ENCODE measurements at regions not wholly inside any gene's neighbourhood (a gene's known extent, or its start where the extent isn't known, plus 50 kb on each side); places are given as distances from the start of the nearest gene placed in this dataset.
A peak's percentile ranks its signal among the peaks of the same experiment; 100 is the strongest.
"Not testable (repeated sequence)": the region's sequence is repeated elsewhere in the genome, so short reads cannot be mapped to it uniquely, and the experiment has no call there.

GRCh38 chr5:44048276-44048984, 340.8 kb downstream of the FGF10 start:
- no peak for DNase-seq (ENCODE audit: low spot score)

GRCh38 chr5:44046619-44047364, 342.4 kb downstream of the FGF10 start:
- no peak for DNase-seq (ENCODE audit: low spot score)

- not testable (repeated sequence) for DNase-seq (ENCODE audit: low spot score)
Measured at GRCh38 chr5:44044549-44044948, 344.7 kb downstream of the FGF10 start.

- DNase-seq (ENCODE audit: low spot score): no peak
Measured at GRCh38 chr5:44028226-44028625, 361.0 kb downstream of the FGF10 start.

GRCh38 chr5:44022622-44023021, 366.6 kb downstream of the FGF10 start:
- no peak for DNase-seq (ENCODE audit: low spot score)

GRCh38 chr5:44011518-44011917, 377.7 kb downstream of the FGF10 start:
- no peak for DNase-seq (ENCODE audit: low spot score)

GRCh38 chr5:44002381-44002901, 386.8 kb downstream of the FGF10 start:
- no peak for DNase-seq (ENCODE audit: low spot score)

GRCh38 chr5:44001675-44002380, 387.4 kb downstream of the FGF10 start:
- no peak for DNase-seq (ENCODE audit: low spot score)

GRCh38 chr5:44001236-44001635, 388.0 kb downstream of the FGF10 start:
- no peak for DNase-seq (ENCODE audit: low spot score)

GRCh38 chr5:43997647-43998272, 391.5 kb downstream of the FGF10 start:
- DNase-seq (ENCODE audit: low spot score): no peak

GRCh38 chr5:43996221-43996620, 393.0 kb downstream of the FGF10 start:
- DNase-seq (ENCODE audit: low spot score): no peak

GRCh38 chr5:43994352-43994708, 391.4 kb downstream of the NNT start:
- DNase-seq (ENCODE audit: low spot score): no peak

- no peak for DNase-seq (ENCODE audit: low spot score)
Measured at GRCh38 chr5:43993634-43994351, 390.8 kb downstream of the NNT start.

GRCh38 chr5:43985411-43985810, 382.4 kb downstream of the NNT start:
- no peak for DNase-seq (ENCODE audit: low spot score)

- no peak for DNase-seq (ENCODE audit: low spot score)
Measured at GRCh38 chr5:43981556-43981955, 378.6 kb downstream of the NNT start.

GRCh38 chr5:43973908-43974307, 370.9 kb downstream of the NNT start:
- DNase-seq (ENCODE audit: low spot score): no peak

- DNase-seq (ENCODE audit: low spot score): no peak
Measured at GRCh38 chr5:43973318-43973717, 370.3 kb downstream of the NNT start.

GRCh38 chr5:43967165-43967564, 364.2 kb downstream of the NNT start:
- no peak for DNase-seq (ENCODE audit: low spot score)

GRCh38 chr5:43959144-43959543, 356.2 kb downstream of the NNT start:
- no peak for DNase-seq (ENCODE audit: low spot score)

- peak; percentile 24 for DNase-seq (ENCODE audit: low spot score)
Measured at GRCh38 chr5:43947935-43948334, 345.0 kb downstream of the NNT start.

- no peak for DNase-seq (ENCODE audit: low spot score)
Measured at GRCh38 chr5:43941806-43942205, 338.8 kb downstream of the NNT start.

- no peak for DNase-seq (ENCODE audit: low spot score)
Measured at GRCh38 chr5:43940562-43940961, 337.6 kb downstream of the NNT start.

Data from GM03348 (cell line).